CD8-positive, alpha-beta memory T cell (primary cell): ENCODE measurements at regions not wholly inside any gene's neighbourhood (a gene's known extent, or its start where the extent isn't known, plus 50 kb on each side); places are given as distances from the start of the nearest gene placed in this dataset.
"Not testable (repeated sequence)": the region's sequence is repeated elsewhere in the genome, so short reads cannot be mapped to it uniquely, and the experiment has no call there.

ENCODE experiments used
- CTCF ChIA-PET: fragments of 350-600 bp; sonication (Branson Sonifier 250); formaldehyde crosslinking; loops from one replicate; lab custom pipeline; 2021; ENCODE audit warnings: antibody characterized with exemption; lab: Charles Lee
- POLR2A ChIA-PET: fragments of 350-600 bp; sonication (Branson Sonifier 250); formaldehyde crosslinking; loops from one replicate; lab custom pipeline; 2021; ENCODE audit warnings: antibody characterized with exemption; lab: Charles Lee
- DNase-seq, 5 donors: peaks; one replicate each; pipeline versions ENCODE4 v3.0.0 to v3.0.0-alpha.2; 2020 to 2022; ENCODE audit warnings: mixed read lengths in 1 of 5
- H3K27ac ChIP-seq: one replicate; pipeline ENCODE4 v1.7.0; 2013; ENCODE audit warnings: low read depth, mild to moderate bottlenecking, low read length, moderate library complexity
- H3K27me3 ChIP-seq: 2 replicates; pipeline ENCODE4 v1.7.0; 2013; ENCODE audit warnings: low read length, mild to moderate bottlenecking; ENCODE audit not compliant: insufficient read depth, poor library complexity, severe bottlenecking
- H3K36me3 ChIP-seq: 2 replicates; pipeline ENCODE4 v1.7.0; 2013; ENCODE audit warnings: mild to moderate bottlenecking, low read length, moderate library complexity; ENCODE audit not compliant: insufficient read depth
- H3K4me1 ChIP-seq: 2 replicates; pipeline ENCODE4 v1.7.0; 2013; ENCODE audit warnings: mild to moderate bottlenecking, low read length, moderate library complexity; ENCODE audit not compliant: insufficient read depth
- H3K4me3 ChIP-seq: 2 replicates; pipeline ENCODE4 v1.7.0; 2013; ENCODE audit warnings: mild to moderate bottlenecking, low read length
- H3K9me3 ChIP-seq: 2 replicates; pipeline ENCODE4 v1.7.0; 2013; ENCODE audit warnings: mild to moderate bottlenecking, low read length
- H3K27ac Mint-ChIP-seq, 8 donors: one replicate each; pipeline ENCODE4 v1.8.0; 2020 to 2021; ENCODE audit warnings: mixed read lengths in 8 of 8, mild to moderate bottlenecking in 6 of 8, inconsistent platforms in 3 of 8, moderate library complexity in 3 of 8
- H3K27me3 Mint-ChIP-seq, 2 donors: one replicate each; pipeline ENCODE4 v1.8.0; 2020 to 2021; ENCODE audit warnings: mixed read lengths in 2 of 2, mild to moderate bottlenecking in 1 of 2, moderate library complexity in 1 of 2
- H3K36me3 Mint-ChIP-seq, 3 donors: one replicate each; pipeline ENCODE4 v1.8.0; 2020 to 2021; ENCODE audit warnings: mixed read lengths in 3 of 3, inconsistent platforms in 1 of 3, mild to moderate bottlenecking in 1 of 3
- H3K4me1 Mint-ChIP-seq, 3 donors: one replicate each; pipeline ENCODE4 v1.8.0; 2020 to 2021; ENCODE audit warnings: mixed read lengths in 3 of 3, inconsistent platforms in 1 of 3, mild to moderate bottlenecking in 1 of 3
- H3K4me3 Mint-ChIP-seq, 7 donors: one replicate each; pipeline ENCODE4 v1.8.0; 2020 to 2021; ENCODE audit warnings: mixed read lengths in 7 of 7, mild to moderate bottlenecking in 6 of 7, moderate library complexity in 4 of 7, inconsistent platforms in 2 of 7
- H3K9me3 Mint-ChIP-seq, 5 donors: one replicate each; pipeline ENCODE4 v1.8.0; 2020 to 2022; ENCODE audit warnings: mixed read lengths in 5 of 5, mild to moderate bottlenecking in 3 of 5, moderate library complexity in 2 of 5, inconsistent platforms in 1 of 5

DNA sequence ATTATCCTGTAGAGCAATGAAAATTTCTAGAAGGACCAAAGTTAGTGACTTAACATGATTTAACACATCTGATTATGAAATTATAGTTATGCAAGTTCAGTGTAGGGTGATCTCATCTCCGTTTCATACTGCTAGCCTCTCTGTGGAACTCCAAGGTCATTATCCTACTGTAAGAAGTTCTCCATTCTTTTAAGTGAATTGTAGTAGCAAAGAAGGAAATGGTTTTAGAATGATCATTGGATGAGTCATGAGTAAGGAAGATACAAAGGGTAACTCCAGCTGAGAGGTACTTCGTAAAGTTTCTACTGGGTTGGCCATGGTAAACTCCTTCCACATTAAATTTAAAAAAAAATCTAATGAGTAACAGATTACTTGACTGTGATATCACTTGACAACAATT, 215.0 kb upstream of the GIMD1 start:
- peaks cover 0 to 9% (median 3%) of the 10 kb centered on the region in 5 donors for H3K9me3 Mint-ChIP-seq
- ChIA-PET POLR2A (no interaction called here), CTCF (no interaction called here)
- no peak overlapping the region for H3K4me3 Mint-ChIP-seq
- H3K27ac ChIP-seq, result no peak overlapping the region
- no peaks in the 10 kb centered on the region for H3K27me3 Mint-ChIP-seq
- H3K9me3 ChIP-seq, result no peaks in the 10 kb centered on the region
- H3K27ac Mint-ChIP-seq, result no peak overlapping the region
- no peaks in the 10 kb centered on the region for H3K36me3 Mint-ChIP-seq
- H3K4me1 Mint-ChIP-seq, result no peaks in the 10 kb centered on the region
- H3K27me3 ChIP-seq, result no peaks in the 10 kb centered on the region
- H3K4me1 ChIP-seq, result no peaks in the 10 kb centered on the region
- H3K4me3 ChIP-seq, result no peak overlapping the region
- no peak for DNase-seq
- H3K36me3 ChIP-seq, result no peaks in the 10 kb centered on the region

DNA sequence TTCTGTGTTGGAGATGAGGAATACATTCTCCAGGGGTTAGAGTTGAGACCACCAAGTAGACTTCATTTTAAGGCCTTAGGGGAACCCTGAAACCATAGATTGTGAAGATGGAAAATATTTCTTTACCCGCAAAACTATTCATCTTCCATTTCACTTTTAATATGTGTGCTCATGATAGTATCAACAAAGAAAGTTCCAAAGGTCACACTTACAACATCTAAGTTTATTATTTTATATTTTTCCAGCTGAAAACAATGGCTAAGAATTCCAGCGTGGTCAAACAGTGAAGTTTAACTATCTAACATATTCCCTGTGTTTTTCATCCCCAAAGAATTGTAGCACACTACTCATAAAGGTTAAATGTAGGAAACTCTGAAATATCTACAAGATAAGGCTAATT, 214.5 kb upstream of the GIMD1 start:
- CTCF ChIA-PET, result no interaction called here
- no peaks in the 10 kb centered on the region for H3K4me1 ChIP-seq
- DNase-seq, result no peak
- no peaks in the 10 kb centered on the region for H3K36me3 Mint-ChIP-seq
- no peaks in the 10 kb centered on the region for H3K27me3 ChIP-seq
- no peak overlapping the region for H3K27ac ChIP-seq
- no peak overlapping the region for H3K4me3 ChIP-seq
- no peaks in the 10 kb centered on the region for H3K4me1 Mint-ChIP-seq
- peaks cover 0 to 9% (median 1%) of the 10 kb centered on the region in 5 donors for H3K9me3 Mint-ChIP-seq
- H3K27ac Mint-ChIP-seq, result no peak overlapping the region
- no peaks in the 10 kb centered on the region for H3K27me3 Mint-ChIP-seq
- H3K36me3 ChIP-seq, result no peaks in the 10 kb centered on the region
- no peak overlapping the region for H3K4me3 Mint-ChIP-seq
- H3K9me3 ChIP-seq, result no peaks in the 10 kb centered on the region
- POLR2A ChIA-PET, result no interaction called here

DNA sequence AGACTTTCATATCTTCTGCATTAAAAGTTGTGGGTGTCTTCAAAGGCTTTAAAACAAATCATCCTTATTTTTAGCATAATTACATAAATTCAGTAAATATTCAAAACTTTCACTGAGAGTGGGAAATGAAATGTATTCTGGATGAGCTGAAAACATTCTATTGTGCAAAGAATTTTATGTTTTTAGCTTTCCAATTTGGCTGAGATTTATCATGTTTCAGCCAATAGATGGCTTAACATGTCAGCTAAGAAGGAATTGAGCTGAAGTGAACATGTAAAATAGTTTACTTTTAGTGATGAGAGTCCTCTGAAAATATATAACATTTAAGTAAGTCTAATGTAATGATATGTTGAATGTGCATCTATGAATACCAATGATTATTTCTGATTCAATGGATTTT, 213.5 kb upstream of the GIMD1 start:
- POLR2A ChIA-PET, result no interaction called here
- no peaks in the 10 kb centered on the region for H3K9me3 ChIP-seq
- Mint-ChIP-seq H3K36me3 (no peaks in the 10 kb centered on the region), H3K4me3 (no peak overlapping the region), H3K27me3 (no peaks in the 10 kb centered on the region), H3K9me3 (peaks cover 0 to 9% (median 0%) of the 10 kb centered on the region in 5 donors), H3K4me1 (no peaks in the 10 kb centered on the region), H3K27ac (no peak overlapping the region)
- CTCF ChIA-PET, result no interaction called here
- H3K27ac ChIP-seq, result no peak overlapping the region
- no peaks in the 10 kb centered on the region for H3K4me1 ChIP-seq
- H3K27me3 ChIP-seq, result no peaks in the 10 kb centered on the region
- no peak overlapping the region for H3K4me3 ChIP-seq
- no peaks in the 10 kb centered on the region for H3K36me3 ChIP-seq
- no peak for DNase-seq

DNA sequence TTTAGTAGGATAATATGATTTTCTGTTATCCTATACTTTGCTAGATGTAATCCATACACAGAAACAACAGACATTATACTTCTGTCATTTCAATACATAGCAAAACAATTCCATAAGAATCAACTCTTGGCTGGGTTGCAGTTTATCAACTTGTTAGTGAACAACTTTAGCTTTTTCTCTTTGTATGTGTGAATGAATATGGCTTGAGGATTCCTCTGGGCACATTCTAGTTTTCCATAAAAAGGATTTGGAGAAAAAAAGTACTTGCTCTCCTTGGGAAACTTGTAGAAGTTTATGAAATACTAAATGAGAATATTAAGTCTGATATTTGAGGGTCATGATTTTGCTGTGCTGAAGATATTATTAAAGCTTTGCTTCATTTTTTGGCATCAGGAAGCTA, 210.7 kb upstream of the GIMD1 start:
- Histone ChIP-seq H3K27ac (no peak overlapping the region), H3K27me3 (no peaks in the 10 kb centered on the region), H3K36me3 (no peaks in the 10 kb centered on the region), H3K9me3 (no peaks in the 10 kb centered on the region), H3K4me1 (no peaks in the 10 kb centered on the region), H3K4me3 (no peak overlapping the region)
- no peaks in the 10 kb centered on the region for H3K27me3 Mint-ChIP-seq
- peaks cover 0 to 6% (median 0%) of the 10 kb centered on the region in 5 donors for H3K9me3 Mint-ChIP-seq
- H3K27ac Mint-ChIP-seq, result no peak overlapping the region
- no peaks in the 10 kb centered on the region for H3K4me1 Mint-ChIP-seq
- H3K4me3 Mint-ChIP-seq, result no peak overlapping the region
- no peak for DNase-seq
- H3K36me3 Mint-ChIP-seq, result no peaks in the 10 kb centered on the region
- ChIA-PET POLR2A (no interaction called here), CTCF (no interaction called here)

DNA sequence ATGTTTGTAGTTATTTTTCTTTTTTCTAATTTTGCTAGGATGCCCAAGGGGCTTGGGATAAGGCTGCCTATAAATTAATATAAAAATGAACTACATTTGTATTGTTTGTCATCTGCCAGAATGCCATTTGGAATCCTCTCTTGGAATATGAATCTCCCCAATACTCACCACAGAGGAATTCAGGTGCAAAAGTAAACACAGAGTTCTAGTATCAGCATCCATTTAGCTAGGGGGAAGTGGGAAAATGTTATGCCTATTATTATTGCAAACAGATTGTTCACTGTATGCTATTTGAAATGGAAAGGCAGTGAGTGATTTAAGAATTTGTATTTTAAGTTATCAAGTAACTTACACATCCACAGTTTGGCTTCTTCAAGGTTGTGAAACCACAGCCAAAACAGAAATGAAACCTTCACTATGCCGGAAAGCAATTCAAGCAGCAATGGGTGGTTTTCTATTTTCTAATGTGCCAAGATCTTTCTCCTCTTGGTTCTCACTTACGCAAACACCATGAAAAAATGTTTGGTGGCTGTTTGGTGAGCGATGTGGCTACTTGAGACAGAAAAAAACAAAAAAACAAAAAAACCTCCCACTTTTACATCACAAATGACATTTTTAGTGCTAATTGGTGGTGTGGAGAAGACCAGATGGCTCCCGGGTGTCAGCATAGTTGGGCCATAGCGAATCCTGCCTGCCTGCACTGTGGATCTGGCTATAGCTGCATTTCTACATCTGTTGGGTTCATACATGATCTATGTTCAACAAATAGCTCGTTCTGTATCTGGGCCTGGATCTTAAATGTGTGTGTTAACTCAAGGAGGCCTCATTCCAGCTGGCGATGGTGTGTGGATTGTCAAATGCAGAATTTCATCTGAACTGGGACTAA, 200.8 kb upstream of the GIMD1 start:
- no peaks in the 10 kb centered on the region for H3K9me3 ChIP-seq
- ChIA-PET CTCF (no interaction called here), POLR2A (no interaction called here)
- no peaks in the 10 kb centered on the region for H3K36me3 ChIP-seq
- H3K4me3 Mint-ChIP-seq, result no peak overlapping the region
- no peaks in the 10 kb centered on the region for H3K27me3 Mint-ChIP-seq
- H3K9me3 Mint-ChIP-seq, result peaks cover 0 to 2% (median 0%) of the 10 kb centered on the region in 5 donors
- no peak overlapping the region for H3K27ac ChIP-seq
- DNase-seq, result no peak
- H3K36me3 Mint-ChIP-seq, result no peaks in the 10 kb centered on the region
- no peak overlapping the region for H3K27ac Mint-ChIP-seq
- H3K4me3 ChIP-seq, result no peak overlapping the region
- H3K27me3 ChIP-seq, result no peaks in the 10 kb centered on the region
- no peaks in the 10 kb centered on the region for H3K4me1 ChIP-seq
- H3K4me1 Mint-ChIP-seq, result no peaks in the 10 kb centered on the region

DNA sequence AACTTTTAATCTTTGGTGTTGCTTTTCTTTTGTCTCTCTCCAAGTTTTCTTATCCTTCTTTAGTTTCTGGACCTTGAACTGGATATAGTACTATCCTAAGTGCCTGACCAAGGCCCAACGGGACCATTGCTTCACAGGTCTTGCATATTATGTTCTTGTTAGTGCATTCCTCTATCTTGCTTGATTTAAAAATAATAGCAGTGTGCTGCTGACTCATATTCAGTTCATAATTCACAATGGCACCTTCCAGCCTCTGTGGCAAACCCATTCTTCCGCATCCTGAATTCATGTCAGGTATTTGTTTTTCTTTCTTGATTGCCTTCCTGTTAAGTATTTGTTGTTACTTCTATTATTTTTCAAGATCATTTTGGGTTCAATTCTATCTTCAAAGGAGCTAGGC, 197.1 kb upstream of the GIMD1 start:
- CTCF ChIA-PET, result no interaction called here
- no peaks in the 10 kb centered on the region for H3K36me3 Mint-ChIP-seq
- Histone ChIP-seq H3K27ac (no peak overlapping the region), H3K9me3 (no peaks in the 10 kb centered on the region), H3K27me3 (no peaks in the 10 kb centered on the region), H3K4me3 (no peak overlapping the region), H3K4me1 (no peaks in the 10 kb centered on the region), H3K36me3 (no peaks in the 10 kb centered on the region)
- no peak for DNase-seq
- no peaks in the 10 kb centered on the region for H3K27me3 Mint-ChIP-seq
- H3K27ac Mint-ChIP-seq, result peak overlapping the region in 1 of 8 donors; percentile 28
- POLR2A ChIA-PET, result no interaction called here
- no peak overlapping the region for H3K4me3 Mint-ChIP-seq
- peaks cover 4 to 8% (median 6%) of the 10 kb centered on the region in 5 donors for H3K9me3 Mint-ChIP-seq
- no peaks in the 10 kb centered on the region for H3K4me1 Mint-ChIP-seq

DNA sequence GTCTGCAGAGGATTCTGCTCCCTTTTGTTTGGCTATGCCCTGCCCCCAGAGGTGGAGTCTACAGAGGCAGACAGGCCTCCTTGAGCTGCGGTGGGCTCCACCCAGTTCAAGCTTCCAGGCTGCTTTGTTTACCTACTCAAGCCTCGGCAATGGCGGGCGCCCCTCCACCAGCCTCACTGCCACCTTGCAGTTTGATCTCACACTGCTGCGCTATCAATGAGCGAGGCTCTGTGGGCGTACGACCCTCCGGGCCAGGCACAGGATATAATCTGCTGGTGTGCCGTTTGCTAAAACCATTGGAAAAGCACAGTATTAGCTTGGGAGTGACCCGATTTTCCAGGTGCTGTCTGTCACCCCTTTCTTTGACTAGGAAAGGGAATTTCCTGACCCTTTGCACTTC, 195.1 kb upstream of the GIMD1 start:
- POLR2A ChIA-PET, H3K9me3 ChIP-seq, H3K4me1 Mint-ChIP-seq, H3K4me1 ChIP-seq, H3K27ac Mint-ChIP-seq, CTCF ChIA-PET, H3K27me3 Mint-ChIP-seq, H3K4me3 Mint-ChIP-seq, H3K27ac ChIP-seq, H3K27me3 ChIP-seq, H3K4me3 ChIP-seq, DNase-seq, H3K36me3 ChIP-seq, H3K36me3 Mint-ChIP-seq: not testable (repeated sequence)
- peaks cover 4 to 14% (median 9%) of the 10 kb centered on the region in 5 donors for H3K9me3 Mint-ChIP-seq

DNA sequence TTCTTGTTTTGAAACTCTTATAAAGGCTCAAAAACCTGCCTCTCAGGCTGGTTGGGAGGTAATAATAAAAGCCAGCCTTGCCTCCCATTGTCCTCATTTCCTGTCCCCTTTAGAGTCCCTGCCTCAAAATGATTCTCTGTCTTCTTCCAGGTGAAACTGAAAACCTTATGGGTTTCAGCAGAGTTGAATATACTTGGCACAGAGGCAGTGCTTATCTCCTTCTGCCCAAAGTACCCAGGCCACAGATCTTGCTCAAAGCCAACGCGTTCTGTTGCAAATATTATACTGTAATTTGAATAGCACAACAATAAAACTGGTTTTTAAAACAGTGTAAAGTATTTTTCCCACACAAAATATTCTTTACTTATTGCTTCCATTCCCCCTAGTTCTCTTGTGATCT, 183.1 kb upstream of the GIMD1 start:
- ChIA-PET CTCF (no interaction called here), POLR2A (no interaction called here)
- Mint-ChIP-seq H3K9me3 (peaks cover 0 to 15% (median 7%) of the 10 kb centered on the region in 5 donors), H3K27ac (no peak overlapping the region), H3K36me3 (no peaks in the 10 kb centered on the region), H3K4me3 (no peak overlapping the region), H3K27me3 (no peaks in the 10 kb centered on the region), H3K4me1 (no peaks in the 10 kb centered on the region)
- Histone ChIP-seq H3K4me1 (no peaks in the 10 kb centered on the region), H3K27ac (no peak overlapping the region), H3K36me3 (no peaks in the 10 kb centered on the region), H3K4me3 (no peak overlapping the region), H3K27me3 (no peaks in the 10 kb centered on the region), H3K9me3 (no peaks in the 10 kb centered on the region)
- DNase-seq, result no peak
